Dermis microvascular lymphatic vessel endothelial cell (primary cell): ENCODE measurements at regions not wholly inside any gene's neighbourhood (a gene's known extent, or its start where the extent isn't known, plus 50 kb on each side); places are given as distances from the start of the nearest gene placed in this dataset.
"Not testable (repeated sequence)": the region's sequence is repeated elsewhere in the genome, so short reads cannot be mapped to it uniquely, and the experiment has no call there.

Experiments used
- DNase-seq, 2 donors: peaks; one replicate each; pipeline versions ENCODE4 v3.0.0 to v3.0.0-alpha.2; 2010; ENCODE audit warnings: low read depth in 2 of 2

DNA sequence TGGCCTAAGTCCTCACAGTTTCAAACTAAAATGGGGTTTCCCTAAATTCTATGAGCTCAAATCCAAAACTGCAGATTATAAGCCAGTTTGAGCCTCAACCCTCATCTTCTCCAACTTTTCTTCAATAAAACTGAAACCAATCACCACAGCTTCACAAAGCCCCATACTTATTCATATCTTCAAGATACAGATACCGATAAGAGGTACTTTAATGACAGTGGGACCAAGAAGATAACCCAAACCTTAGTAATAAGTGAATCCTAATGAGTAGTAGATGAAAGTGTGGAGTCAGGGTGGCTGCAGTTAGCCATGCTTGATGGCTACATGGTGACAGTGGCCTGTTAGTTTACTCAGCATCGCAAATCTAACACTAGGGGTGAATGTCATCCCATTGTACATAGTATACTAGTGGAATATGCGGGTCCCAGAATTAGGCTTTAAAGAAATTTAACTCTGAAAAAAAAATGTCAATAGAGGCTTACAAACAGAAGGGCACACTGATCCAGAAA, 395.8 kb upstream of the PHF14 start:
- DNase-seq: no peak

DNA sequence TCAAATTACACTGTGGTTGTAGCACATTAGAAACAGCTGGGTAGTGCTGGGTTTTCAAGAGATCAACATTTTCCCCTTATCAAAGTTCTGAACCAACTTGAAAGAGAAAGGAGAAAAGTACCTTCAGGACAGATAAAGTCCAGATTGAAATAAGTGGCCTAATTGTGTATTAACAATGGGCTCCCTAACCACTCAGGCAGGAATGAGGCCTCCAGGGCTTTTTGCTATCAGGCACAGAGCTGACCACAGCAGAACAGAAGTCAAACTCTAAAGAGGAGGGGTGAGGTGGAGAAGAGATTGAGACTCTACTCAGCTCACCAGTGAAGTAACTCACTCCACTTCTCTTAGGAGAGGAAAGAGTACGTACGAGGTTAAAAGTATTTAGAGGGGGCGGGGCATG, 394.1 kb upstream of the PHF14 start:
- DNase-seq: no peak

DNA sequence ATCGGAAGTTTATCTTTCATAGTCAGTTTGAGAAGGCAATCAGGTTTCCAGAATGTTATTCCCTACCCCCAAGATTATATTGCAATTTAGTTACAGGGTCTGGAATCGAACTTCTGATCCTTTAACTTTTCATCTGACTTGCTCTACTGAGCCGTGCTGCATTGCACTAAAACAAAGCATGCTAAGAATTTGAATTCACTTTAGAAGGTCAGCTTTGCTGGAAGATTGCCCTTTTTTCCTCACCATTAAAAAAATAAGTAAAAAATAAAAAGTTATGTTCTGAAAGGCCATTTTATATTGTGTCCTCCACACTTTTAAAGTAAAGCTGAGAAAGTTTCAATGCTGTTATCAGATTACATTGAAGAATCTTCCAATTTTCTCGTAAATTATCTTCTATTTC, 388.8 kb upstream of the PHF14 start:
- DNase-seq: no peak

DNA sequence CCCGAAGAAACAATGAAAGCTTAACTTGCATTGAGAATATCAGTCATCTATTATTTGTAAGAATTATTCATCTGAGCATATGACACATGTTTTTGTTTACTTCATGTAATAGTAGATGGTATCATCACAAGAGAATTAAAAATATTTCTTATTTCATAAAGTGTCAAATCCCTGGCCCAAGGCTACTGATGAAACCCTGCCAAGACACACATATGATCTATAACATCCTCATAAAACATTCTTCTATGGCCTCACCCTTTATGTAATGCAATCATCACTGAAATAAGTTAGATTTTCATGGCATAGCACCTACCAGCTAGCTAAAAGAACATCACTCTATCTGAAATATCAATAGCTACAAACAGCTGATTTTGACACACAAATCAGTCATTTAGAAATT, 385.6 kb upstream of the PHF14 start:
- no peak for DNase-seq

DNA sequence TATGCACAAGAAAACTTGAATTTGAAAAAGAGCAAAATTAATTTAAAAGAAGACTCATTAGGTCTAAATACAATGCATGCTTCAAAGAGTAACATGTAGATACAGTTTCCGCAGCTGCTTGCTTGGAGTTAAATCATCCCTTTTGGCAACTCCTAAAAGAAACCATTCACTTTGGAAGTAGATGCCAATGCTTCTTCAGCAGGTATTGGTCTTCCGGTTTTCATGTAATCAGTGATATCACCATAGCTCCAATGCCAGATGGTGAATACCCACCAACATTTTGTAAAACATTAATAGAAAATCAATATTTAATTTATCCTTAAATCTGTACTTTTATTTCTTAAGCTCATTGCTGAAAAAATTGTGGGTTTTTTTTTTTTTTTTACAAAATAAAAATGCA, 381.1 kb upstream of the PHF14 start:
- no peak for DNase-seq

DNA sequence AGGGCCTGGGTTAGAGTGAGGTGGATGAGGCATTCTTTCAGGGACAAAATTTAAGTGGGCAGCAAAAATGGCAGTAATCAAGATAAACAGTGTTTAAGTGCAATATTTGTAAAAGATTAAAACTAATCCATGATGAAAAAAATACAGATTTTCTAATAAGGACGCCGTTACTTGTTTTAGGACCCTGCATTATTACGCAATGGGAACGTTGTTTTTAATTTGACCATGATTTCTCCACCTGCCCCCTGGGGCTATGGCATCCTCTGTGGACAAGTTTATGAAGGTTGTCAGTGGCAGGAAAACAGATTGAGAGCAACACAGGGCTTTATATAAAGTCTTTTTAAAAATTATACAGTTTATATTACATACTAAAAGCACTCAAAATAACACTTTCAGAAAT, 380.6 kb upstream of the PHF14 start:
- no peak for DNase-seq

DNA sequence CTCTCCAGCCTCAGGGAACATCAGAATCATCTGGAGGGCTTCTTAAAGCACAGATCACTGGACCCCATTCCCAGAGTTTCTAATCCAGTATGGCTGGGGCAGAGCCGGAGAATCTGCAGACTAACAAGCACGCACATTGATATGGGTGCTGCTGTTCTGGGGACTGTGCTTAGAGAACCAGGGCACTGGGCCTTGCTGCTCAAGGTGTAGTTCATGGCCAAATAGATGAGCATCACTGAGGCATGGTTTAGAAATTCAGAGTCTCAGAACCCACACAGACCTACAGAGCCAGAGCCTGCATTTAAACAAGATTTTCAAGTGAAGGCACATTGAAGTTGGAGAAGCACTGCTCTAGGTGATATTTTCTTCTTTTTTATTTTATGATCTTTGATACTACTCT, 376.8 kb upstream of the PHF14 start:
- DNase-seq: no peak

DNA sequence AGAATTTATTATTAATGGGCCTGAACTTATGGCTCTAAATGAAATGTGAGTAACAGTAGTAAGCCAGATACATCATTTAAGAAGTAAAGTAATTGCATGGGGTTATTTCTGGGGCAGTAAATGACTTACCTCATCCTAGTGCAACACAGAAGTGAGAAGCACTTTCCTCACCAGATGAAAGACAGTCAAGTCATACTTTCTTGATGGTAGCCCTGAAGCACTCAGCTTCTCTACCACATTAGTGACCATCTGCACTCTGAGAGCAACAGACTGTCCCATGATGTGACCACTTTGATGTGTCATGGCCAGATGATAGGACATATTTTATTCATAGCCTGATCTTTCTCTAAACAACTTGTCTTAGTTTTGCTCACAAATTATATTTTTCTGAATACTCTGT, 369.5 kb upstream of the PHF14 start:
- DNase-seq: no peak

DNA sequence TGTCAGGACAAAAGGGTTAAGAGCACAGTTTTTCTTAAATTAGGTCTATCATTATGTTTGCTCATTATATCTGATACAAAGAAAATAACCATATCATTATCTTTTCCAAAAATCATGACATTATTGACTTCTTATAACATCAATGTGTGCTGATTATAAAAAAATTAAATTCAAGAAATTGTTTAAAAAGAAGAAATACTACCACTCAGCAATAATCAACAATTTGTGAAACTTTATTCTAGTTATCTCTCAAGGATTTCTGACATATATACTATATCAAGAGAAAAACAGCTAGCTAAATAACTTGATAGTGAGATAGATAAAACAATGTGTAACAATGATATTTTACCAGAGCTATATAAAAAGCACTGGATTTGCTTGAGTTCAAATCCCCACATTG, 360.7 kb upstream of the PHF14 start:
- no peak for DNase-seq

DNA sequence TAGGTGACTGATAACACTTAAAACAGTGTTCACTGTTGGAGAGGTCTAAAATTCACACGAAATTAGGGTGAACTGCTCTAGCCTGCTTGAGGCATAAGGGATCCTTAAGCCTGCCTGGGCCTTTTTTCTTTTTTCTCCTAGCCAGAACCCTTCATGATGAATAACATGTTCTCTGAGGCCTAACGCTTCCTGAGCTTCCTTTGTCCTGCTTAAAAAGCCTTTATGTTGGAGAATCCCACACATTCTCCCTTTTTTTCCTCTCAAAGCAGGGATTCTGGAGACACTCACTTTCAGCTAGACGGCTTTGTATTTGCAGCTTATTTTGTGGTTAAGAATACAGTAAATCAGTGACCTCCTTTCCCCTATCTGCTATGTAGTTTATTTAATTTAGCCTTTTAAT, 354.7 kb upstream of the PHF14 start:
- DNase-seq: no peak

DNA sequence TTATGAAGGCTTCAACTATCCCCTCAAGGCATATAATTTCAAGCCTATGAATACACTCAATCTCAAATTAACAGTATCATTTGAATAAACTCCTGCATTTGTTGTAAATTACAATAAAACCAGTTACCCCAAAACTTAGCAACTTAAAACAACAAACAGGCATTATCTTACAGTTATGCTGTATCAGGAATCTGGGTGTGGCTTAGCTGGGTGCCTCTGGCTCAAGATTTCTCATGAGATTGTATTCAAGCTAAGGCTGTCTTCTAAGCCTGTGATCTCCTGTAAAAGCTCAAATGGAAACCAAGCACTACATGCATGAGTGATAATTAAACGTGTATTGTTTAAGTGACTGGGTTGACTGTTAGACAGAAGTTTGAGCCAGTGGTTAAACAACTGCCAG, 341.0 kb upstream of the PHF14 start:
- no peak for DNase-seq

DNA sequence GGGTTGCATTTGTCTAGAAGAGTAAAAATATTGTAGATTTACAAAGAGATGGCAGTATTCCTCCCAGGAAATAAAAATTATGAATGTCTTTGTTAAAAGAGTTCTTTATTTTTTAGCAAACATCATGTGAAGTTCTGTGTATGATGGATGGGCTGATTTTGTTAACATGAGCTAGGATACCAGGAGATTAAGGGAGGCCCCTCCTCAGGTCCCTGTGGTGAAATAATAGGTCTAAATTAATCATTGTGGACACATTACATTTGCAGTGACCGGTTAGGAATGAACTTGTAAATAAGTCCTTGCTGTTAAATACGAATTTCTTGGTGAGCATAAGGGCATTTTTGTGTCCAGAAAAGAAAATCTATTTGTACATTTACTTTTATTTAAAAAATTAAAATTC, 339.4 kb upstream of the PHF14 start:
- DNase-seq: no peak

DNA sequence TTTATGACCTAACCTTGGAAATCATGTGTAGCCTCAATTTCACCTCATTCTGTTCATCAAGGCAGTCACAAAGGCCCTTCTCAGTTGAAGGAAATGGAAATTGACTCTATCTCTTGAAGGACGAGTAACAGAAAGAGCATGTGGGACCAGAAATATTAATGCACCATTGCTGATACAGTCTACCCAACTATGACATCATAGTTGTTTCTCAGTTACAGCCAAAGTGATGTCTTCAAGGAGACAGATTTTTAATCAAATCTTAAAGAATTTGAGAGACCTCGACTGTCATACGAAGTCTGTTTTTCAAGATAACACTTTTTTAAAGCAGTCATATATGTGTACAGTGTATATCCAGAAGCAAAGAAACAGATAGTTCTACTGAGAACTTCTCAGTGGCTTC, 335.7 kb upstream of the PHF14 start:
- no peak for DNase-seq

DNA sequence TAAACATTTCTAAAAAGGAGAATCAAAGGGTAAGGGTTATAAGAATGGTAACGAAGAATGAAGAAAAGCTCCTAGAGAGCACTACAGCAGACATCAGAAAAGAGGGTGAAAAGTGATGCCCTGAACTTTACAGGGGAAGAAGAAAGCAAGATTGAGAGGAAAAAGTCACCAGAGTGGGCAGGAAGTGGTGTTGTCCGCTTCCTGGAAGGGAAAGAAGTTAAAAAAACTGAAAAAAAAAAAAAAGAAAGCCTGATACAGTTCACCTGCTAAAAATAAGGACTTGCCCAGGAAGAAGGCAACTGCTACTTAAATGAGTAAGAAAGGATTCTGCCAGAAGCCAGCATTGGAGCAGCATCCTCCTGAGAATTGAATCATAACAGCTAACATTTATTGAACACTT, 330.1 kb upstream of the PHF14 start:
- no peak for DNase-seq

DNA sequence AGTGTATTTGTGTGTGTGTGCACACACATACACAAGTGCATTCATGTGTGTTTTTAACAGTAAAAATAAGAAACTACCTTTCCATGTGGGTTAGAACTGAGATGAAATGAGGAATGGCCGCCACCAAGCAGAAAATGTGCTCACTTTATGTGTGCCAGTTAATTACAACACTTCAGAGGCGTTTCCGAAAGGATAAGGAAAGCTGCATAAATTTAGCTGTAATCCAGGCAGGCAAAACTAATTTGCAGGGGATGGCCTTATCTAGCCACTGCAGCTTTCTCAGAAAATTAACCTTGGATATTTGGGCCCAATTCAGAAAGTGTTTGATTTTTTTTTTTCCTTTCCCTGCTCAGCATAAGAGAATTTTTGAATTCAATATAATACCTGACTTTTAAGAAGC, 328.8 kb upstream of the PHF14 start:
- no peak for DNase-seq

DNA sequence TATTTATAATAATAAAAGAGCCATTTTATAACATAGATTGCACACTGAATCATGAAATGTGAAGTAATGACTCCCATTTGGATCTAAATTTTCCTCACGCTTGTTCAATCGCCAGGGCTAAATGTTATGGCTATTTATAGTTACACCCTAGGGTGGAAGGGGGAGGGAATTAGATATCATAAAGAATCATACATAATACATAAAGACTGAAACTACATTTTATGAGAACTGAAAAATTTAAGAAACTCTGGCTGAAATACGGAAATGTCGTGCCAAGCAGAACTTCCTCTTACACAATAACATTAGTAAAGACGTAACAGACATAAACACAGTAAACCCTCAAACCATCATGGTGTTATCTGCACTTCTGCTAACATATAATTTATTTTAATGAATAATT, 327.5 kb upstream of the PHF14 start:
- DNase-seq: no peak

DNA sequence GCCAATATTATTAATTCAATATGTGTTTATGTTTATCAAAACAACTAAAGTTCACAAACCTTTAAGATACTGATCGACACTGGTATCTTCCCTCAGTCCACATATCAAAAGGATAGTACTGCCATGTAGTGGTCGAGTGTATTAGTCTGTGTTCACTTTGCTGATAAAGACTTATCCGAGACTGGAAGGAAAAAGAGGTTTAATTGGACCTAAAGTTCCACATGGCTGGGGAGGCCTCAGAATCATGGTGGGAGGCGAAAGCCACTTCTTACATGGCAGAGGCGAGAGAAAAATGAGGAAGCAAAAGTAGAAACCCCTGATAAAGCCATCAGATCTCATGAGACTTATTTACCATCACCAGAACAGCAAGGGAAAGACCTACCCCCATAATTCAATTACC, 325.4 kb upstream of the PHF14 start:
- no peak for DNase-seq

DNA sequence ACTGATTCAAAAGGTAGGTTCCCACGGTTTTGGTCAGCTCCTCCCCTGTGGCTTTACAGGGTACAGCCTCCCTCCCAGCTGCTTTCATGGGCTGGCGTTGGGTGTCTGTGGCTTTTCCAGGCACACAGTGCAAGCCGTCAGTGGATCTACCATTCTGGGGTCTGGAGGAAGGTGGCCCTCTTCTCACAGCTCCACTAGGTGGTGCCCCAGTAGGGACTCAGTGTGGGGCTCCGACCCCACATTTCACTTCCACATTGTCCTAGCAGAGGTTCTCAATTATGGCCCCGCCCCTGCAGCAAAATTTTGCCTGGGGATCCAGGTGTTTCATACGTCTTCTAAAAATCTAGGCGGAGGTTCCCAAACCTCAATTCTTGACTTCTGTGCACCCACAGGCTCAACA, 324.6 kb upstream of the PHF14 start:
- not testable (repeated sequence) for DNase-seq

DNA sequence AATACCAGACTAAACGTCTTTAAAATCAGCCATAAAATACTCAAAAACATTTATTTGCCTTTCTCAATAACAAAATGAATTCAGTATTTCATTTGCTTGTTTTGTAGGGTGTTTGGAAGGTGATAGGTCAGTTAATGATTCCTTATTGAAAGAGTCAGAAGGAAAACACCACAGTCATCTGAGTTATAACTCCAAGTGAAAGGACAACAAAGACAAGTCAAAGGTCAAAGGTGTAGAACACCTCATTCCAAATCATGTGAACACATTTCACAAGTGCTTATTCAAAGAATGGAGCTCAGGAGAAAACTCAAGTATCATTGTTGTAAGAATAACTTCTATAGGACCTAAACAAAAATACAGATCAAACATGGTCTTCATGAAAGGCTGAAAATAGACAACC, 318.6 kb upstream of the PHF14 start:
- DNase-seq: no peak

DNA sequence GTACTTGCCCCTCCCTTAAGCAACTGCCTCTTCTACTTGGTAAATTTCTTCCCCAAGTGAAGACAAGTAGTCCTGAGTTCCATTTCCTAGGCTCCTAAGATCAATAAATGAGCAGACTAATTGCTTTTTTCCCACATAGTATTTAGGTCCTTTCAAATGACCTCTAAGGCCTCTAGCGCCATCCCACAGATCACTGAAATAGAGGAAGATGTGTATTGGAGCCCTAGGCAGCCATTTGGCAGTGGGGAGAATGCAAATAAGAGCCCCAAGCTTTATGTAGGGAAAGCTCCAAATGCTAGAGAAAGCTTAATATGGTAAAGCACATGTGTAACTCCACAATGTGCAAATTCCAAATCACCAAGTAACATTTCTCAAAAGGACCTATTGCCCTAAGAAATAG, 316.5 kb upstream of the PHF14 start:
- DNase-seq: no peak

DNA sequence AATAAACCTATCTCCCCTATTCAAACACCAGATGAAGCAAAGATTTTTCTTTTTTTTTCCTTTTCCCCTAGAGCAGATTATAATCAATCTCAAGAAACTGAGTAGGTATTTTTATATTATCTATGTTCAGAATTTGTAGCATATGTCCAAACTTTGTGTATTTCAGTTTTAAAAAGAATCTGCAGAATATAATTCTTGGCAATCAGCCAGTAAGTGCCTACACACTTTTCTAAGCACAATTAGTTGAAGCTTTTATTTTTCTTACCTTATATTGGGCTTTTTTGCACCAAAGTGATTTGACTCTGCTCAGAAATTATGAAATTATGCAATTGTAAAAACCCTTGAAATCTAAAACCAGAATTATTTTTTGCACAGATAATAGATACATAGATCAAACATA, 315.8 kb upstream of the PHF14 start:
- no peak for DNase-seq

DNA sequence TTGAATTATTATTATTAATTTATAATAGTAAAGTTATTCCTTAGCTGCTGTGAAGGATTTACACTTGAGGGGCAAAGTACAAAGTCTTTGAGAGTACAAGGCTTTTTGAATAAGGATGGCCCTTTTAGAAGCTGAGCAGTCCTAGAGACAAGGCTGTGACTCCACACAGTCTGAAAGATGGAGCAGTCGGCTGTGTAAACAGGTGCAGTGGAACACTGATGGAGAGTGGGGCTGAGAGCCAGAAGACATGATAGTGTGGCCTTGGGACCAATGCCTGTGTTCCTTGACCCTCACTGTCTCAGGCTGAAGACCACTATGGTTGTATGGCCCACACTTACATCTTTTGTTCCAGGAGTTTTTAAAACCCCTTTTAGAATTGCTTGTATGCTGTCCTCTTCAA, 311.2 kb upstream of the PHF14 start:
- no peak for DNase-seq

DNA sequence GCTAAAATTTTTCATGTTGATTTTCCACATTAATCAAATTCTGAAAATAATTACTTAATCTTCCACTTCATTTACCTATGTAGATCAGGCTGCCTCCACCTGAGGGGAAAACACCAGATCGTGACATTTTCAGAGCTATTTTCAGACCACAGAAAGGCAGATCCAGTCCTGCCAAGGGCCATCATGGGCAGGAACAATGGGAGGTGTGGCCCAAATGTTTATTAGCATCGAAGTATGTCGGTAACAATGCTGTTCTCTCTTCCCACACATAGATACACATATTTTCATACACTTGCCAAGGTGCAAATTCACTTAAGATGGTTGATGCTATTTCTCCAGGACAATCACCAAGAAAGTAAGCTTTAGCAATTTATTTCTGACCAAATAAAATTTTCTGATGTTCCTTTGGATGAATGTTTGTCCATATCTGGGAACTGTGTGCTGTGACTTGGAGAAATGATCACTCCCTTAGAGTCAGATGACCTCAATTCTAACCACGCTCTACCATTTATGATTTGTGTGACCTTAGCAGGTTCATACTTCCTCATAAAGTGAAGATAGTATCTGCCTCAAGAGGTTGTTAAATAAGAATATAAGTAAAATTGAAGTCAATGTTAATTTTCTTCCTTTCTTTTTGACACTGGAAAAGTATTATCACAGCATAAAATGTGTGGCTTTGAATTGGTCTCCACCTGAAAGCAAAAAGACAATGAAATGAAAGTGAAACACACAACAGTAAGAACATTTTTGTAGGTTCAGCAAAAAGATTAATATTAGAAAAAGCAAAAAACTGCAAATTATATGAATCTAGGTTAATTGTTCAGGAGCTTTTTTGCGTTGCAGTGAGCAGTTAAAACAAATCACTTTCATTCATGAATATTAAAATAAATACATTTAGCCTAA, 310.4 kb upstream of the PHF14 start:
- no peak for DNase-seq

DNA sequence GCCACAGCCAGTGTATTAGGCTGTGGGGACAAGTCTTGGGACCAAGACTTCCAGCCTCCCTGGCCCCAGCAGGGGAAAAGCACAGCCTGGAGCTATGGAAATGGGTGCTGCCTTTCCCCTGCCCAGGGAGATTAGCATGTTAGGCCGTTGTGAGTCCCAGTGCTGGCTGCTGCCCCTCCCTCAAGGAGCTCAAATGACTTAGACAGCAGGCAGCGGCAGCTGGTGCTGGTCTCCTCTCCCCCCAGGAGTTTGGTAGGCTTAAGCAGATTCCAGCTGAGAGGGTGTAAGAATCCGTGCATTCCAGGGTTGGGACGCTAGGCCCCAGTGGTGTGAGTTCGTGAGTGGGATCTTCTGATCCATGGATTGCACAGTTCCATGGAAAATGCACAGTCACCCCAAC, 301.5 kb upstream of the PHF14 start:
- DNase-seq: no peak
